GM12864 (cell line): ENCODE measurements at regions not wholly inside any gene's neighbourhood (a gene's known extent, or its start where the extent isn't known, plus 50 kb on each side); places are given as distances from the start of the nearest gene placed in this dataset.

Source experiments
- DNase-seq: peaks from one replicate; pipeline ENCODE4 v3.0.0-alpha.2; 2011; ENCODE audit warnings: low read depth
- H3K4me3 ChIP-seq: 2 replicates; pipeline ENCODE4 v1.5.1; 2011; ENCODE audit warnings: mild to moderate bottlenecking, low read depth, low read length, control low read depth
- TF ChIP-seq, protein P1 (sequence below): IDR thresholded peaks from 2 replicates; pipeline ENCODE4 v1.5.1; 2011; ENCODE audit warnings: low read depth, mild to moderate bottlenecking, moderate library complexity, low read length, control low read depth, inconsistent platforms; ENCODE audit errors: missing control alignments

DNA sequence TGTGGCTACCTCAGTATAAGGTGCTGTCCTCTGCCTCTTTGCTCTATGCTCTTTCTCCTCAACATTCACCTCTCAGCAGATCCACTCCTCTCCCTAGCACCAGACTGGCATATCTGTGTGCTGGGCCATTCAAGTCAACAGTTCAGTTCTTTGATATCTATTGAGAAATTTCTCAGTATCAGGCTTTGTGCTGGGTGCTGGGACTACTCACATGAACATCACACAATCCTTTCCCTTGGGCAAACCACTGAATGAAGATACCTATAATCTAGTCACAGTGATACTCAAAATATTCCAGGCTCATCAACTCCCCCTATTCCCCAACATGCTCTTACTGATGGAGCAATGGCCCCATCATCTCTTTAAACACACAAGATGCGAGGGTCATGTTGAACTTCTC lies 120.8 kb downstream of the RPL22L1 start:
- TF ChIP-seq, protein P1, sequence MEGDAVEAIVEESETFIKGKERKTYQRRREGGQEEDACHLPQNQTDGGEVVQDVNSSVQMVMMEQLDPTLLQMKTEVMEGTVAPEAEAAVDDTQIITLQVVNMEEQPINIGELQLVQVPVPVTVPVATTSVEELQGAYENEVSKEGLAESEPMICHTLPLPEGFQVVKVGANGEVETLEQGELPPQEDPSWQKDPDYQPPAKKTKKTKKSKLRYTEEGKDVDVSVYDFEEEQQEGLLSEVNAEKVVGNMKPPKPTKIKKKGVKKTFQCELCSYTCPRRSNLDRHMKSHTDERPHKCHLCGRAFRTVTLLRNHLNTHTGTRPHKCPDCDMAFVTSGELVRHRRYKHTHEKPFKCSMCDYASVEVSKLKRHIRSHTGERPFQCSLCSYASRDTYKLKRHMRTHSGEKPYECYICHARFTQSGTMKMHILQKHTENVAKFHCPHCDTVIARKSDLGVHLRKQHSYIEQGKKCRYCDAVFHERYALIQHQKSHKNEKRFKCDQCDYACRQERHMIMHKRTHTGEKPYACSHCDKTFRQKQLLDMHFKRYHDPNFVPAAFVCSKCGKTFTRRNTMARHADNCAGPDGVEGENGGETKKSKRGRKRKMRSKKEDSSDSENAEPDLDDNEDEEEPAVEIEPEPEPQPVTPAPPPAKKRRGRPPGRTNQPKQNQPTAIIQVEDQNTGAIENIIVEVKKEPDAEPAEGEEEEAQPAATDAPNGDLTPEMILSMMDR = no peak
- DNase-seq = no peak
- H3K4me3 ChIP-seq = no peak overlapping the region

DNA sequence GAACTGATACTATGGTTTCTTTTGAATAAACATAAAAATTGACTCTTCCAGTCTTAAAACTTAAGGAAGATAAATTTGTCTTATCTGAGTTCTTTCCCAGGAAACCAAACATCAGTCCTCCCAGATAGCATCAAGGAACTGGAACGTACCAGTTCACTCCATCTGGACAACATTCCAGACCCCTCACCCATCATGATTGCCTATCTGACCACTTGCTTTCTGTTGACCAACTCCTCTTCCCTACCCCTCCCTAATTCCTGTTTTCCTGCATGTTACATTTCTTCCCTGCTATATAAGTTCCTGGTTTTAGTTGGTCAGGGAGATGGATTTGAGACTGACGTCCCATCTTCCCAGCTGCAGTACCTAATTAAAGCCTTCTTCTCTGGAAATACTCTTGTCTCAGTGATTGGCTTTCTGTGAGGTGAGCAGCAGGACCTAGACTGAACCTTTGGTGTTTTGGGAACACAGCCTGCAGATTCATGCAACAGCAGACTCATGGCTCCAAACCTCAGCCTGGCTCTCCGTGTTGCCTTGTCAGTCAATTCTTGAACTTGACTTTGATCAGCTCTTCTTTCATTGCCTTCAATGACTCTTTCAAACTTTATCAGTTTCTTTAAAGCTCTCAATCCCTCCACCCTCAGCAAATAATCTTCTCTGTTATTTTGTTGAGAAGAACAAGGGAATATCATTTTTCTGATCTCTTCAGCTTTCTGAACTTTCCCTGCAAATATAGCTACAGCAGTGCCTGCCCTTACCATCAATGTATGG lies 123.6 kb downstream of the RPL22L1 start:
- H3K4me3 ChIP-seq = no peak overlapping the region
- no peak for DNase-seq
- TF ChIP-seq, protein P1 = no peak

DNA sequence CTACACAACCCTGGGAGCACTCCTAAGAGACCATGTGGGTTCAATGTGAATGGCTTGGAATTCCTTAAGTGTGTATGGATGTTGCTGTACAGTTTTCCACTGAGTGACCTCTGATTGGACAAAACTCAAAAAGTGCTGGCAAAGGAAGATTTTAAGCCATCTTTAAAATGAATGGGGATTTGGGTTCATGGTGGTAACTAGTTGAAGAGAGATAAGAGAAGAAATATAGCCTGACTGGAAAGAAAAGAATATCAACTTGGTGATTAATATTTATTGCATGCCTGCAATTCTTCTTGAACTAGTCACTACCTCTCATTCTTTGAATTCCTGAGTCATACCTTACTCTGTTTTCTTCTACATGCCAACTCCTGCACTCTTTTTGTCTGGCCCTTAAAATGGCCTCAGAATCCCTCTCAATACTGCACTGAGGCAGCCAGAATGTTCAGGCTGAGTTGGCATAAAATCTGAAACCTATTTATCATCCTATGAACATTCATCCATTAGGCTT lies 124.7 kb downstream of the RPL22L1 start:
- H3K4me3 ChIP-seq = no peak overlapping the region
- no peak for DNase-seq
- TF ChIP-seq, protein P1 = no peak

DNA sequence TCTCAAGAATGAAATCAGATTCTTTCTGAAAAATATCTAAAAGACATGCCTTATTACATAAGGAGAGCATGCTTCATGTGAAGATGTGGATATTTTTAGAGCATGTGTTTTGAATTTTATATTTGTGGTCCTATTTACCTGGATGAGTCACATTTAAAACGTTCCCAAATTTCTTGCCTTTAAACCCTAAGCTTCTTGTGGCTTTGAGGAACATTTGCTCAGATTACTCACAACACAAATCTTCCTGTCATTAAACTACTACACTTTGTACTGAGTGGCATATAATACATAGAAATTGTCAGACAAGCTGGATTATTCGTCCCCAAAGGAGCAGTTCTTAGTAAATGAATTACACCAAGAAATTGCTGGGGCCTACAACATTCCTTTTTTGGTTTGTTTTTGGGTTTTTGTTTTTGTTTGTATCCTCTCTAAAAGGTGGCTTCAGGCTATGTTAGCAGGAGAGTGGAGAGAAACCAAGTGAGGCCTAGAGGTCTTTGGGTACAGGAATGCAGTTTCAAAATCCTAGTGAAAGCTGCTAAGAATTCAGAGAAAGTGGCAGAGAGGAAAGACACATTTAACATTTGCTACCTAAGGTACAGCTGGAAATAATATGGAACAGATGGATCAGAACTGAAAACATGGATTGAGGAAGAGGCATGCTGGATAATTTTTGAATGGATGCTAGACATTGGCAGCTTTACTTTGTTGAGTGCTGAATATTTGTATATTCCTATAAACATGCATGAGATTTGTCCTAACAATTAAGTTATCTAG lies 128.1 kb downstream of the RPL22L1 start:
- H3K4me3 ChIP-seq = no peak overlapping the region
- DNase-seq = no peak
- TF ChIP-seq, protein P1 = no peak

DNA sequence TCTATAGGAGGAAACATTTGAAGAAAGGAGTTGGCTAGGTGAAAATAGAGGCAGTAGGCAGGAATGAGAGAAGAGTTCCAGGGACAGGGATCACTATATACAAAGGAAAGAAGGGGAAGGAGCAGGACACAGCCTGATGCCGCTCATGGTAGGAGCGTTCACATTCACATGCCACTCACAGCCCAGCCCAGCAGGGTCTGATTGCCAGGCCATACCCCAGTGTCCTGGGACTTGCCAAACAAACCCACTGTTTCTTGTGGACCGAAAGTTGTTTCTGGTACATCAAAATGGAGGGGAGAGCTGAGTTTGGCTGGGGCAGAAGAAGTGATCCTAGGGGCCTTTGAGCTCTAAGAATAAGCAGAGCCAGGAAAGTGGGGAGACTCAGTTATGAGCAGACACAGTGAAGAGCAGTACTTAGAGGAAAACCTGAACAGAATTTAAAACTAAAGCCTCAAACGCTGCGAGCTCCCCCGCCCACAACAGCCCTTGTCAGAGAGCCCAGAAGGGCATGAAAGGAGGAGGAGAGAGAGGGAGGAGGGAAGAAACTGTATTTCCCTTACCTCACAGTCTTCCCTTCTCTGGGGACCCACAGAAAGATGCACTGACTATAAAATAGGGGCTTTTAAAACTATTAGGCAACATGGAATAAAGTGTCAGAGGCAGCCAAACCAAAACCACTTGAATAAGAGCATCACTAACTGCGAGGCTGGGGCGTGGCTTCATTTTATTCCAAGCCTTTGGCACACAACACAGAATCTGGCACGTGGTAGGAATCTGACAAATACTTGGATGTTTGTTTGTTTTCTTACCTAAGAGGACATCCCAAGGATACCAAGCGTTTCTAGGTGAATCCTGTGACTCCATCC lies 129.0 kb downstream of the RPL22L1 start:
- no peak for DNase-seq
- no peak overlapping the region for H3K4me3 ChIP-seq

DNA sequence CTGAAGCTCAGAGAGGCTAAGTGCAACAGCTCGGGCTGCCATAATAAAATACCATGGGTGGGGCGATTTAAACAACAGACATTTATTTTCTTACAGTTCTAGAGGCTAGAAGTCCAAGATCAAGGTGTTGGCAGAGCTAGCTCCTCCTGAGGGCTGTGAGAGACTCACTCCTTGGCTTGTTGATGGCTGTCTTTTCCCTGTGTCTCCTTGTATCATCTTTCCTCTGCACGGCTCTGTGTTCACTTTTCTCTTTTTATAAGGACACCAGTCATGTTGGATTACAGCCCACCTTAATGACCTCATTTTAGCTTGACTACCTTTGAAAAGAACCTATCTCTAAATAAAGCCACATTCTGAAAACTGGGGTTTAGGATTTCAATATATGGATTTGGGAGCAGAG lies 129.7 kb downstream of the RPL22L1 start:
- TF ChIP-seq, protein P1 = no peak
- DNase-seq = no peak
- no peak overlapping the region for H3K4me3 ChIP-seq

More for the DNA sequence above, 129.0 kb downstream of the RPL22L1 start:
- TF ChIP-seq, protein P1 = no peak
